ENCODE measurements at regions not wholly inside any gene's neighbourhood (a gene's known extent, or its start where the extent isn't known, plus 50 kb on each side); places are given as distances from the start of the nearest gene placed in this dataset.
"Not testable (repeated sequence)": the region's sequence is repeated elsewhere in the genome, so short reads cannot be mapped to it uniquely, and the experiment has no call there.

GRCh38 chr12:92235703-92236472 is 90.2 kb upstream of the BTG1 start:
- Histone ChIP-seq H3K4me1 (ENCODE audit: low read length) (no peaks in the 10 kb centered on the region), H3K4me3 (ENCODE audit: low read length) (no peak overlapping the region), H3K9me3 (replicated peaks; ENCODE audit: insufficient read depth, low read length) (no peaks in the 10 kb centered on the region), H3K9ac (ENCODE audit: low read length) (no peak overlapping the region), H3K27me3 (replicated peaks; ENCODE audit: insufficient read depth, low read length) (no peaks in the 10 kb centered on the region), H3K79me2 (ENCODE audit: low read length) (no peaks in the 10 kb centered on the region), H4K20me1 (ENCODE audit: insufficient read depth, low read length) (no peaks in the 10 kb centered on the region), H3K9me2 (replicated peaks; ENCODE audit: insufficient read depth, low read length) (no peaks in the 10 kb centered on the region), H3K27ac (ENCODE audit: low read length) (no peak overlapping the region), H3K36me3 (replicated peaks; ENCODE audit: insufficient read depth, low read length) (no peaks in the 10 kb centered on the region), H2AFZ (ENCODE audit: low read length) (no peak overlapping the region), H3K4me2 (ENCODE audit: low read depth, low read length) (no peak overlapping the region), H3F3A (ENCODE audit: insufficient read depth, low read length) (no peaks in the 10 kb centered on the region)
- no peak for TF ChIP-seq CTCF (IDR thresholded peaks at IDR 0.05; ENCODE audit: low read length)
- no peak for TF ChIP-seq EZH2 (optimal IDR thresholded peaks at IDR 0.05; ENCODE audit: low read depth, low read length)
- no peak for TF ChIP-seq EZH2phosphoT487 (IDR thresholded peaks at IDR 0.05; ENCODE audit: low read length)
- DNase-seq: no peak

- DNase-seq: no peak
- no peaks in the 10 kb centered on the region for H3K9me2 ChIP-seq (replicated peaks; ENCODE audit: insufficient read depth, low read length)
- no peaks in the 10 kb centered on the region for H3K27me3 ChIP-seq (replicated peaks; ENCODE audit: insufficient read depth, low read length)
- no peak overlapping the region for H3K27ac ChIP-seq (ENCODE audit: low read length)
- TF ChIP-seq EZH2phosphoT487 (IDR thresholded peaks at IDR 0.05; ENCODE audit: low read length) (no peak), EZH2 (optimal IDR thresholded peaks at IDR 0.05; ENCODE audit: low read depth, low read length) (no peak), CTCF (IDR thresholded peaks at IDR 0.05; ENCODE audit: low read length) (no peak)
- H3K9me3 ChIP-seq (replicated peaks; ENCODE audit: insufficient read depth, low read length): no peaks in the 10 kb centered on the region
- no peak overlapping the region for H3K4me3 ChIP-seq (ENCODE audit: low read length)
- no peak overlapping the region for H3K4me2 ChIP-seq (ENCODE audit: low read depth, low read length)
- H3K79me2 ChIP-seq (ENCODE audit: low read length): no peaks in the 10 kb centered on the region
- H3F3A ChIP-seq (ENCODE audit: insufficient read depth, low read length): no peaks in the 10 kb centered on the region
- no peaks in the 10 kb centered on the region for H4K20me1 ChIP-seq (ENCODE audit: insufficient read depth, low read length)
- H3K36me3 ChIP-seq (replicated peaks; ENCODE audit: insufficient read depth, low read length): no peaks in the 10 kb centered on the region
- H3K4me1 ChIP-seq (ENCODE audit: low read length): no peaks in the 10 kb centered on the region
- H2AFZ ChIP-seq (ENCODE audit: low read length): no peak overlapping the region
- H3K9ac ChIP-seq (ENCODE audit: low read length): no peak overlapping the region
Measured at GRCh38 chr12:92234533-92234932, 88.9 kb upstream of the BTG1 start.

GRCh38 chr12:92233346-92234015 is 87.8 kb upstream of the BTG1 start:
- no peaks in the 10 kb centered on the region for H4K20me1 ChIP-seq (ENCODE audit: insufficient read depth, low read length)
- H3K9ac ChIP-seq (ENCODE audit: low read length): no peak overlapping the region
- no peaks in the 10 kb centered on the region for H3K9me2 ChIP-seq (replicated peaks; ENCODE audit: insufficient read depth, low read length)
- DNase-seq: no peak
- no peaks in the 10 kb centered on the region for H3K4me1 ChIP-seq (ENCODE audit: low read length)
- no peak overlapping the region for H3K4me2 ChIP-seq (ENCODE audit: low read depth, low read length)
- no peak overlapping the region for H2AFZ ChIP-seq (ENCODE audit: low read length)
- H3K27ac ChIP-seq (ENCODE audit: low read length): no peak overlapping the region
- H3K4me3 ChIP-seq (ENCODE audit: low read length): no peak overlapping the region
- H3K79me2 ChIP-seq (ENCODE audit: low read length): no peaks in the 10 kb centered on the region
- TF ChIP-seq EZH2phosphoT487 (IDR thresholded peaks at IDR 0.05; ENCODE audit: low read length) (no peak), CTCF (IDR thresholded peaks at IDR 0.05; ENCODE audit: low read length) (no peak), EZH2 (optimal IDR thresholded peaks at IDR 0.05; ENCODE audit: low read depth, low read length) (no peak)
- H3F3A ChIP-seq (ENCODE audit: insufficient read depth, low read length): no peaks in the 10 kb centered on the region
- no peaks in the 10 kb centered on the region for H3K36me3 ChIP-seq (replicated peaks; ENCODE audit: insufficient read depth, low read length)
- no peaks in the 10 kb centered on the region for H3K9me3 ChIP-seq (replicated peaks; ENCODE audit: insufficient read depth, low read length)
- no peaks in the 10 kb centered on the region for H3K27me3 ChIP-seq (replicated peaks; ENCODE audit: insufficient read depth, low read length)

- not testable (repeated sequence) for H3K4me1 ChIP-seq (ENCODE audit: low read length); H3K36me3 ChIP-seq (replicated peaks; ENCODE audit: insufficient read depth, low read length); H2AFZ ChIP-seq (ENCODE audit: low read length); H3F3A ChIP-seq (ENCODE audit: insufficient read depth, low read length); H3K4me3 ChIP-seq (ENCODE audit: low read length); DNase-seq; H4K20me1 ChIP-seq (ENCODE audit: insufficient read depth, low read length); H3K9ac ChIP-seq (ENCODE audit: low read length); H3K4me2 ChIP-seq (ENCODE audit: low read depth, low read length); H3K9me3 ChIP-seq (replicated peaks; ENCODE audit: insufficient read depth, low read length); H3K79me2 ChIP-seq (ENCODE audit: low read length); H3K27me3 ChIP-seq (replicated peaks; ENCODE audit: insufficient read depth, low read length); H3K27ac ChIP-seq (ENCODE audit: low read length); H3K9me2 ChIP-seq (replicated peaks; ENCODE audit: insufficient read depth, low read length)
Measured at GRCh38 chr12:92232371-92232932, 86.8 kb upstream of the BTG1 start.

- H3K27me3 ChIP-seq (replicated peaks; ENCODE audit: insufficient read depth, low read length); H3K4me1 ChIP-seq (ENCODE audit: low read length); H4K20me1 ChIP-seq (ENCODE audit: insufficient read depth, low read length); H3K27ac ChIP-seq (ENCODE audit: low read length); H3K9me2 ChIP-seq (replicated peaks; ENCODE audit: insufficient read depth, low read length); H2AFZ ChIP-seq (ENCODE audit: low read length); H3K79me2 ChIP-seq (ENCODE audit: low read length); H3K4me3 ChIP-seq (ENCODE audit: low read length); H3K36me3 ChIP-seq (replicated peaks; ENCODE audit: insufficient read depth, low read length); H3K9me3 ChIP-seq (replicated peaks; ENCODE audit: insufficient read depth, low read length); H3F3A ChIP-seq (ENCODE audit: insufficient read depth, low read length); H3K9ac ChIP-seq (ENCODE audit: low read length); DNase-seq; H3K4me2 ChIP-seq (ENCODE audit: low read depth, low read length): not testable (repeated sequence)
Measured at GRCh38 chr12:92231945-92232344, 86.3 kb upstream of the BTG1 start.
